MG63 (cell line): ENCODE measurements at regions not wholly inside any gene's neighbourhood (a gene's known extent, or its start where the extent isn't known, plus 50 kb on each side); places are given as distances from the start of the nearest gene placed in this dataset.
"Not testable (repeated sequence)": the region's sequence is repeated elsewhere in the genome, so short reads cannot be mapped to it uniquely, and the experiment has no call there.

Experiments used
- DNase-seq: peaks from one replicate; pipeline ENCODE4 v3.0.0-alpha.2; 2020
- H3K27me3 ChIP-seq: fragments of 250-450 bp; sonication (Bioruptor Pico); 2 replicates; pipeline ENCODE4 v1.5.1; 2020; ENCODE audit warnings: mild to moderate bottlenecking, moderate library complexity
- H3K36me3 ChIP-seq: fragments of 250-450 bp; sonication (Bioruptor Pico); 2 replicates; pipeline ENCODE4 v1.5.1; 2020; ENCODE audit warnings: mild to moderate bottlenecking, moderate library complexity
- H3K4me3 ChIP-seq: fragments of 250-450 bp; sonication (Bioruptor Pico); 2 replicates; pipeline ENCODE4 v1.5.1; 2020; ENCODE audit warnings: mild to moderate bottlenecking, moderate library complexity
- H3K9me3 ChIP-seq: fragments of 250-450 bp; sonication (Bioruptor Pico); 2 replicates; pipeline ENCODE4 v1.5.1; 2020; ENCODE audit warnings: mild to moderate bottlenecking, moderate library complexity

DNA sequence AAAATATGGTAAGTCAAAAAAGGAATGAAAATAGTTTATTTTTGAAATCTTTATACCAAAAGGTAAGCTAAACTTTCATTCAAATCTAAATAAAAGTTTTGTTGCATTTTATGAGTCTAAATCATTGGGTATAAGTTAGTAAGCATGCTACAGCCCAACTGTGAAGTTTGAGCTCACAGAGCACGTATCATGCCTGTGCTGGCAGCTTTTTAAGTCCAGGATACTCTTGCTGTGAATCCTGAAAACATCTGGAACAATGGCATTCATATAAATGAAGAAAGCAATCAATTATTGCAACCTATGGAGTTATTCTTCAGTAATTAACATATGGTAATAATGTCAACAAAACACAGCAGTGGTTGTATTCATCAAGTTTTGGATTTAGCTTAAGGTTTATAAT, 656.9 kb downstream of the RFPL4B start:
- no peaks in the 10 kb centered on the region for H3K9me3 ChIP-seq
- DNase-seq: no peak
- no peak overlapping the region for H3K4me3 ChIP-seq
- H3K36me3 ChIP-seq: no peaks in the 10 kb centered on the region
- H3K27me3 ChIP-seq: no peaks in the 10 kb centered on the region

DNA sequence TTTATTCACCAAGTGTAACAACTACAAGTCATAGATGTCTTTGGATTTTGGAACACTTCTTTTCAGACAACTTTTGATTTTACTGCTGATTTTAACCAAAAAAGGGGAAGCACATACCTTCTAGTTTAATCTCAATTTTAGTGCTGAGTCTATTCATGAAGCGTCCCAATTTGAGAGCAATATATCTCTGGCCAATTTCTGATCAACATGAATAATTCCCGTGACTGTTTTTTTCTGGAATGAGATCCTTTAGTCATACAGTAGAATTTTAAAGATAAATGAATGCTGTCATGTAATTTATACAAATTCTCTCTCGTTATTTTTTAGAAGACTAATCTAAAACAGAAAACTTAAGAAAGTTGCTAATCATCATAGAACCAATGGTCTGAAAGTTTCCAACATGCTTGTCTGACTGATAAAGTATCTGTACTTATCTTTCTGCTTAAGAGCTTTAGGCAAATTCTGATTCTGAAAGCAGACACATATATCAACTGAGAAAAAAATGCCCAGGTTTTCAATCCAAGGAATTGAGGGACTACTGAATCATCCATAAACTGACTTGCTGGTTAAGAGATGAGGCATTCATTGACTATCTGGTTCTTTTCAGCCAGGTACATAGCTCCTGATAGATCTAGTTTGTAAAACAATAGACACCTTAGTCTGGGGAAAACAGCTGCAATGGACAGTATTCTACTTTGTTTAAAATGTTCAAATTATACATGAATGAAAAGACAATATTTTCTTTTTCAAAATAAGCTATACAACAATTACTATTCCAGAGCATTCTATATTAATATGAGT, 657.5 kb downstream of the RFPL4B start:
- Histone ChIP-seq H3K36me3 (no peaks in the 10 kb centered on the region), H3K9me3 (no peaks in the 10 kb centered on the region), H3K27me3 (no peaks in the 10 kb centered on the region), H3K4me3 (no peak overlapping the region)
- no peak for DNase-seq

DNA sequence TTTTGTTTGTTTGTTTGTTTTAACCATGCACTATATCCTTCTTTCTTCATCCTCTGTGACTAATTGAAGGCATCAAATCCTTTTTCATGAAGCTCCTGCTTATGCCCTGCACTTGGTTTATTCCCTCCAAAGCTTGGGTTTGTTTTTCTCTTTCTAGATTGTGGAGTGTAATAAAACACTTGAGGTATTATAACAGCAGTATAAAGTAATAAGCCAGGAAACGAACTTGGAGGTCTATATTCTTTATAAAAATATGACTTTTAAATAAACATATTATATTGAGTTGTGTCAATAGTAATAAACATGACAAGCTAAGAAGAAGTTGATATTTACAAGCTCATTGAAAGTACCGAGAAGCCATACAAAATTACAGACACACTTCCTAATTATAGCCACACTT, 659.4 kb downstream of the RFPL4B start:
- Histone ChIP-seq H3K27me3 (no peaks in the 10 kb centered on the region), H3K36me3 (no peaks in the 10 kb centered on the region), H3K4me3 (no peak overlapping the region), H3K9me3 (no peaks in the 10 kb centered on the region)
- no peak for DNase-seq

DNA sequence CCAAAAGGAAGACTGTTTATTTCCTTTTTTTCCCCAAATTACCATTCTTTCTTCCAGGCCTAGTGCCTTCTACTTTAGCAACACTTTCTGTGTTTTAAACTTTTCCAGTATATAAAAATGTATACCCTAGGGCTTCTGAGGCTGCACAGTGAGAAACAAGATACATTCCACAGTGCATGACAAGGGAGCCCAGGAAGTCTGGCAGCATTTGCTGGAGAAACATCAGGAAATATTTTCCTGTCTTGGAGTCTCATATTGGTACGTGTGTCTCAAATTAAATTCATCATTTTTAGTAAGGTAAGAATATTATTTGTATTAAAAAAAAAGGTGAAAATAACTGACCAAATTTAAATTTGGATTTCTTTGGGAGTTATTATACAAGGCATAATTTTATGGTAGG, 662.6 kb downstream of the RFPL4B start:
- Histone ChIP-seq H3K27me3 (no peaks in the 10 kb centered on the region), H3K9me3 (no peaks in the 10 kb centered on the region), H3K4me3 (no peak overlapping the region), H3K36me3 (no peaks in the 10 kb centered on the region)
- no peak for DNase-seq

DNA sequence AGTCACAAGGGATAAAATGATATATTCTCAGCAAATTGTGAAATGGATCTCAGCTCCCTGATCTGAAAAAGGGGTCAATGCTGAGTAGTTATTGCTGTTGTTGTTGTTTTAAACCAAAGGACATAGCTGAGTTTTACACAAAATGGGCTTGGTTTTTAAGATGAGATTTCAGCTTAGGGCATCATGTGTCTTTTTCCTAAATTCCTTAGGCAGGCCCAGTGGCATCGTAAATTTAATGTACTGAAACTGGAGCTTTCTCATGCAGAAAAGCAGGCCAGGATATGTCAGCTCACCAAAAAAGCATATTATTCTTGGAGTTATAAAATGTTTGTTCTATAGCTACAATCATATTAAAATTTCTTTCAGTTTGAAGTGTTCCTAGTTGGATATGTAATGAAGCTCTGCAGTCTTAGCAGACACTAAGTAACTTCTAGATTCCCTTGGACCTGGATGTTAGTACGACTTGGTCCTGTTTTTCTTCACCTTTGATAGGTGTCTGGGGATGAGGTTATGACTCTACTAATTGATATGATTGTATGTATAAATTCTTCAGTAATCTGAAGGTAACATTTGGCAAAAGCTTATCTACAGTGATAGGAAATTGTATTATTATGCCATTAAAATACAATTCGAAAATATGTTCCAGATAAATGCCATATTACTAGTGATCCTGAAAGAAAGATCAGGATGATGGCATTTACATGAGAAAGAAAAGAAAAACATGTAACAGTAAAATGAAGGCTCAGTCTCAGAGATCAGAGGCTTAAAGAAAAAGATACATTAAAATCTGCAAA, 663.3 kb downstream of the RFPL4B start:
- DNase-seq: no peak
- Histone ChIP-seq H3K9me3 (no peaks in the 10 kb centered on the region), H3K4me3 (no peak overlapping the region), H3K27me3 (no peaks in the 10 kb centered on the region), H3K36me3 (no peaks in the 10 kb centered on the region)

DNA sequence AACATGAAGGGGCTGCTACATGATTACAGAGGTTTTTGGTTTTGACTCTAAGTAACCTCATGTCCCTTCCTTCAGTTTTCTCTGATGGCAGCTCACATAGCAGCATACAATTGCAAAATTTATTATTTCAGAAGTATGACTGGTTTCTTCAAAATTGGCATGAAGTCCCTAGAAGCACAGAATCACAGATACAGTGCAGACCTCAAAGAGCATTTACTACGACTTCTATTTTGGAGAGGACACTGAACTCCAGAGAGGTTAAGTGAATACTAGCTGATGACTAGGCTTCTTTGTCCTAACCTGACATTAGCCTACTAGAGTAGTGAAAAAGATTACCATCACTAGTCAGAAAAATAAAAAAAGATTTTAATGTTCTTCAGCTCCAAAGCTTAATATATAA, 664.3 kb downstream of the RFPL4B start:
- DNase-seq: no peak
- Histone ChIP-seq H3K9me3 (no peaks in the 10 kb centered on the region), H3K27me3 (no peaks in the 10 kb centered on the region), H3K4me3 (no peak overlapping the region), H3K36me3 (no peaks in the 10 kb centered on the region)

DNA sequence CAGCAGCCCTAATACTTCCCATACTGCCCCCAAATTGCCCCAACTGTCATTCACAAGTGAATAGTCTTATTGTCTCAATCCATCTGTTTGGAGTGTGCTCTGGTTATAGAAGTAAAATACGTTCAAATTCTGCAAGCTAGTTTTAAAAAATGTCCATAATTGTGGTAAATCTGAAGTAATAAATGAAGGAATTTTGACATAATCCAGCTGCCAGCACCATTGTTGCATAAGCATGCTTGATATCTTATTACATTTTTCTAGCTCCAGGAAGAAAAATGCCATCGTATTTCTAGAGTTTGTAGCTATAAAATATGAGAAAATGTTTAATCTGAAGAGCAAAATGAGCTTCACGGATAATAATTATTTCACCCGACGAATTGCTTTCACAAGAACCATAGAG, 664.7 kb downstream of the RFPL4B start:
- Histone ChIP-seq H3K4me3 (no peak overlapping the region), H3K36me3 (no peaks in the 10 kb centered on the region), H3K27me3 (no peaks in the 10 kb centered on the region), H3K9me3 (no peaks in the 10 kb centered on the region)
- no peak for DNase-seq

DNA sequence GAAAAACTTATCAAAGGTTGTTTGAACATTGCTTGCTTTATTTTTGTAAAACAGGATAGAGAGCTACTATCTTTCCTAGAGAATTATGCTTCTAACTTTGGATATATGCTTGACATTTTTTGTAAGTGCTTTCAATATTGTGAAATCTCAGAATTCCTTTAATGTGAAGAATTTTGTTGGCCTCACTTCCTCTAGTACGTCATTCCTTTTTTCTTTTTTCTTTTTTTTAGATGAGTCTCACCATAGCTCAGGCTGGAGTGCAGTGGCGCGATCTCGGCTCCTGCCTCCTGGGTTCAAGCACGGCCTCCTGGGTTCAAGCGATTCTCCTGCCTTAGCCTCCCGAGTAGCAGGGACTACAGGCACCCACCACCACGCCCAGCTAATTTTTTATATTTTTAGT, 668.1 kb downstream of the RFPL4B start:
- Histone ChIP-seq H3K36me3 (no peaks in the 10 kb centered on the region), H3K4me3 (no peak overlapping the region), H3K27me3 (no peaks in the 10 kb centered on the region), H3K9me3 (no peaks in the 10 kb centered on the region)
- no peak for DNase-seq

DNA sequence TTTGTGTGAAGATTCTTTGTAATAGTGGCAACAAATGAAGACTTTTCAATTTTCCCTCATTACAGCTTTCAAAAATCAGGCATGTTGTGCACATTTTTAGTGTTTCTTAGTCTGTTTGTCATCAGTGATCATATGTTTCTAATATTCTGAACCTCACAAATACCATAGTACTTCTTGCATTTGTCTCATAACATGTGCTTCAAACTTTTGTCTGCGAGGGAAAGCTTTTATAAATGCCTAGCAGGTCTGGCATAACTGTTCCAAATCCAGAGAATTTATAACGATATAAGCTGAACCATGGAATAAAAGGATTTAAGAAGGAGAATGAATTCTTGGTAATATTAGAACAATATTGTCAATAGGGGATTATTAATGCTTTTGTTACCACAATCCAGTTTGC, 670.2 kb downstream of the RFPL4B start:
- H3K4me3 ChIP-seq: no peak overlapping the region
- H3K36me3 ChIP-seq: no peaks in the 10 kb centered on the region
- H3K27me3 ChIP-seq: no peaks in the 10 kb centered on the region
- H3K9me3 ChIP-seq: no peaks in the 10 kb centered on the region
- no peak for DNase-seq

DNA sequence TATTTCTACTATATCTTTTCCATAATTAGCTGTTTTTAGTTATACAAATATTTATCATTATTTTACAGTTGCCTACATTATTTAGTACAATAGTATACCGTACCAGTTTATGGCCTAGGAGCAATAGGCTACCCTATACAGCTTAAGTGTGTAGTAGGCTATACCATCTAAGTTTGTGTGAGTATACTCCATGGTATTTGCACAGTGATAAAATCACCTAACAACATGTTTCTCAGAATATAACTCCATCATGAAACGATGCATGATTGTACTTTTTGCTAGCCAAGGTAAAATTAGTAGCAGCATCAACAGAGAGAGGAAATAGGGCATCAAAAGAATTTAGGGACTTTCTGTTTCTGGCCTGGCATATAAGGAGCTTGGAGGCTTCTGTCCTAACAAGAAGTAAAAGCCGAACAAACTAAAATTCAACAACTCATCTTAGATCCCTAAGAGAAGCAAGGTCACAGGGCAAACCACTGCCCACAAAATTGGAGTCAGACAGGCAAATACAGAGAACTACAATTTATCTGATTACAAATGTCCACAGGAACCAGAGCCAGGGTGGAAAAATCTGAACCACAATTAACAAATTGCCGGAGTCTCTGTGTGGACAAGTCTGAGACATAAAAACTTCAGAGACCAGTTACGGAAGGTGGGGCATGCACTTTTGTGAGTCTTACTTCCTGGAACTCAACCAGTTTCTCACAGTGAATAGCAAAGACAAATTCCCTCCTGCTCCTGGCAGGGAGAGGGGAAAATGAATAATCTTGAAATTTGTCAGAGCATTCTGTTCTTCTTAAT, 671.4 kb downstream of the RFPL4B start:
- DNase-seq: peak; percentile 28
- H3K9me3 ChIP-seq: no peaks in the 10 kb centered on the region
- no peaks in the 10 kb centered on the region for H3K36me3 ChIP-seq
- no peaks in the 10 kb centered on the region for H3K27me3 ChIP-seq
- H3K4me3 ChIP-seq: no peak overlapping the region

DNA sequence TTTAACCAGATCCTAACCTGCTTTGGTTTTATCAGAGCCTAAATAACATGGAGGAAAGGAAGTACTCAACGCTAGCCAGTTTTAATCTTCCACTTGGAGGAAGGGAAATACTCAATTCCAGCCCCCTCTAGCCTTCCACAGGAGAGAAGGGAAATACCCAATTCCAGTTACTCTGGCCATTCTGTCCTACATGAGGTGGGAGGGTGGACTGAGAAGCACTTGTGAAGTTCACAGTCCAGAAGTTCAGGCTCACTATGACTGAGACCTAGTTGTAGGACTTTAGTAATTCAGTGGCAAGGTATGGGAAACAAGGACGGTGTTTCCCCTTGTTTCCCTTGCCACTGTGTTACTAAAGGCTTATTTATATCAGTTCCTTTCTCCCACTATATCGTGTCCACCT, 672.0 kb downstream of the RFPL4B start:
- Histone ChIP-seq H3K27me3 (no peaks in the 10 kb centered on the region), H3K36me3 (no peaks in the 10 kb centered on the region), H3K4me3 (no peak overlapping the region), H3K9me3 (no peaks in the 10 kb centered on the region)
- no peak for DNase-seq

DNA sequence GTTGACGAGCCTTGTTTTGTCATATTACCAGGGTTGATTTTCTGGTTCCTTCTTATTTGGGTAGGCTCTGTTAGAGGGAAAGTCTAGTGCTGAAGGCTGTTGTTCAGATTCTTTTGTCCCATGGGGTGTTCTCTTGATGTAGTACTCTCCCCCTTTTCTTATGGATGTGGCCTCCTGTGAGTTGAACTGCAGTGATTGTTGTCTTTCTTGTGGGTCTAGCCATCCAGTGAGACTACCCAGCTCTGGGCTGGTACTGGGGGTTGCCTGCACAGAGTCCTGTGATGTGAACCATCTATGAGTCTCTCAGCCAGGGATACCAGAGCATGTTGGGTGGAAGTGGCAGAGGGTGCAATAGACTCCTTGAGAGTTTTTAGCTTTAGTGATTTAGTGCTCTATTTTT, 680.6 kb downstream of the RFPL4B start:
- no peak for DNase-seq
- no peaks in the 10 kb centered on the region for H3K36me3 ChIP-seq
- H3K4me3 ChIP-seq: no peak overlapping the region
- 0 out of 2 replicates have a peak, but pooled peaks cover 3% of the 10 kb centered on the region for H3K9me3 ChIP-seq
- no peaks in the 10 kb centered on the region for H3K27me3 ChIP-seq

DNA sequence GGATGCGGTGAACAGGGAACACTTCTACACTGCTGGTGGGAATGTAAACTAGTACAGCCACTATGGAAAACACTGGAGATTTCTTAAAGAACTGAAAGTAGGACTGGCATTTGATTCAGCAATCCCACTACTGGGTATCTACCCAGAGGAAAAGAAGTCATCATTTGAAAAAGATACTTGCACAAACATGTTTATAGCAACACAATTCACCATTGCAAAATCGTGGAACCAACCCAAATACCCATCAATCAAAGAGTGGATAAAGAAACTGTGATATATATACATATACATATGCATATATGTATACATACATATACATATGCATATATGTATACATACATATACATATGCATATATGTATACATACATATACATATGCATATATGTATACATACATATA, 682.0 kb downstream of the RFPL4B start:
- not testable (repeated sequence) for H3K36me3 ChIP-seq

DNA sequence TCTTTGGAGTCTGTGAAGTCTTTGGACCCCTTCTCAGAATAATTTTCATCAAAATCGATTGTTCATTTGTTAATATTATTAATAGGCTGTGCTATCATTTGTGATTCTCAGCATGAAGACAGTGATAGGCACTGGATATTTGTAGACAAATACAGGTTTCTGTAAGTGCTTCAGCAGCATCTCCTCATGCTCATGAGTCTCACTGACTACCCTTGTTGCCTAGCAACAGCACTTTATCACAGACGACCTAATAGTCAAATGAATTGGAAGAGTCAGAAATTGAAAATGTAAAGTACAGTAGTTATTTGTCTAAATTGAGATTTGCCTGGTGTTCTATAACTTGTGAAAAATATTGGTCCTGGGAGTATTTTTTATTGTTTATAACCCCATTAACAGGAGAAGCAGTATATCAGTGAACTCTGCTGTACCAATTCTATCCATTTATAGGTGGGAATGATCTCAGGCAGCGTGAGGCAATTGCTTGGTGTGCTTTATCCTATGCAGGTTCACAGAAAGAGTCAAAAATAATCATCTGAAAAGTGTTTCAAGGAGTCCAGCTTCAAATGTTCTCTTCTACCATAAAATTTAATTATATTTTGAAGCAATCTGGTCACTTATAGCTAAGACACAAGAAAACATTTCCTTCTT, 684.6 kb downstream of the RFPL4B start:
- no peaks in the 10 kb centered on the region for H3K27me3 ChIP-seq
- H3K4me3 ChIP-seq: no peak overlapping the region
- H3K9me3 ChIP-seq: no peaks in the 10 kb centered on the region
- no peak for DNase-seq
- no peaks in the 10 kb centered on the region for H3K36me3 ChIP-seq

More for the DNA sequence above, 682.0 kb downstream of the RFPL4B start:
- not testable (repeated sequence) for H3K27me3 ChIP-seq, H3K4me3 ChIP-seq, H3K9me3 ChIP-seq, DNase-seq

DNA sequence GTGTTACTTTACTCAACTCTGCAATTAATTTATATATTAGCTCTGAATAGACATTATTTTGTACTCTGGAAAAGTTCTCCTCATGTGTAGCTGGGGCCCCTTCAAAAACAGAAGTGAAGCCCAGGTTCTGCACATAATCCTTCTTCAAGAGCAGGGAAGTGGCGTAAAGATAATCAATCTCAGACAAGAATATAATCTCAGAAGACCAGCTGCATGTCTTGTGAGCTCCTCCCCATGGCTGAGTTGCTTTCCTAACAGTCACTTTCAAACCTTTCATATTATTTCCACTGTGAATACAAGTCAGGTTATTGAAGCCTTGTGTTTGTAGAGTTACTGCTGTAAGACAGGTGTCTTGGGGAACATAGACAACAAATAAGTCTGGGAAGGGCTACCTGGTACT, 691.9 kb downstream of the RFPL4B start:
- H3K4me3 ChIP-seq: no peak overlapping the region
- no peak for DNase-seq
- no peaks in the 10 kb centered on the region for H3K27me3 ChIP-seq
- no peaks in the 10 kb centered on the region for H3K9me3 ChIP-seq
- no peaks in the 10 kb centered on the region for H3K36me3 ChIP-seq

DNA sequence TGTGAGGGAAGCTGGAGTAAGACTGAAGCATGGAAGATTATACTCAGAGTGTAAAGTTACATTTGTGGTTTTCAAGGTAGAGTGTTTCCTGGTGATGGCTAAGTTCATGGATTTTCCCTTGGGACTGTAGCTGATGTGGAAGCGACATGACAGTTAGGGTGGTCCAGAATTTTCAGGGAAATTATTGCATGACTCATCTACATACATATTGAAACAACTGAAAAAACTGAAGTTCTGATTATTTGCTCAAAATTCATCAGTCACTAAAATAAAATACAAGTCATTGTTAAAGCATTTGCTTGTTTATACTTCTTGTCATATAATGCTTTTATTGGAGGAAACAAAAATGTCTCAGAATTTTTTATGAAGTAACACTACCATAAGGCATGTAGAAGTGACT, 700.0 kb downstream of the RFPL4B start:
- no peaks in the 10 kb centered on the region for H3K36me3 ChIP-seq
- DNase-seq: no peak
- no peaks in the 10 kb centered on the region for H3K27me3 ChIP-seq
- H3K4me3 ChIP-seq: no peak overlapping the region
- H3K9me3 ChIP-seq: peaks cover 2% of the 10 kb centered on the region; the same call in 1 of the 2 replicates

DNA sequence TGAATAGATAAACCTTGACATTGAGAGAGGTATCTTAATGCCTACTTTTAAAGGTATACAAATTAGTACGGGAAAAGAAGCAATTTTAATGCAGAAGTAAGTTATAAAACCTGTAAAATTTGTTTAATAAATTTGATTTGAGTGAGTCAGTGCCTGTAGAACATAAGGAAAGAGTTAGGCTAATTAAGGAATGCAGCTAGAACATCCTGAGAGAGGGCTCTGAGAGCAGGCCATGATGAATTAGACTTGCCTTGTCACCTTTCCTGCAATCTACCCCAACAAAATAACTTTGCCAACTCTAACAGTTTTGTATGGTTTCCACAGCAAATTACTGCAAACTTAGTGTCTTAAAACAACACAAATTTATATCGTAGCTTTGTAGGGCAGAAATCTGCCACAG, 700.8 kb downstream of the RFPL4B start:
- no peaks in the 10 kb centered on the region for H3K27me3 ChIP-seq
- H3K9me3 ChIP-seq: peaks cover 2% of the 10 kb centered on the region; the same call in 1 of the 2 replicates
- no peaks in the 10 kb centered on the region for H3K36me3 ChIP-seq
- H3K4me3 ChIP-seq: no peak overlapping the region
- no peak for DNase-seq
